ENCODE measurements at regions not wholly inside any gene's neighbourhood (a gene's known extent, or its start where the extent isn't known, plus 50 kb on each side); places are given as distances from the start of the nearest gene placed in this dataset.

GRCh38 chr11:134768463-134768862 lies 356.4 kb upstream of the B3GAT1 start:
- no peak overlapping the region for H3K27ac Mint-ChIP-seq
- no peak overlapping the region for H3K9ac ChIP-seq
- no peaks in the 10 kb centered on the region for H4K20me1 ChIP-seq (ENCODE audit: low read depth)
- TF ChIP-seq EZH2phosphoT487 (IDR thresholded peaks at IDR 0.05), result no peak
- TF ChIP-seq EZH2 (IDR thresholded peaks at IDR 0.05), result no peak
- TF ChIP-seq, protein P1, sequence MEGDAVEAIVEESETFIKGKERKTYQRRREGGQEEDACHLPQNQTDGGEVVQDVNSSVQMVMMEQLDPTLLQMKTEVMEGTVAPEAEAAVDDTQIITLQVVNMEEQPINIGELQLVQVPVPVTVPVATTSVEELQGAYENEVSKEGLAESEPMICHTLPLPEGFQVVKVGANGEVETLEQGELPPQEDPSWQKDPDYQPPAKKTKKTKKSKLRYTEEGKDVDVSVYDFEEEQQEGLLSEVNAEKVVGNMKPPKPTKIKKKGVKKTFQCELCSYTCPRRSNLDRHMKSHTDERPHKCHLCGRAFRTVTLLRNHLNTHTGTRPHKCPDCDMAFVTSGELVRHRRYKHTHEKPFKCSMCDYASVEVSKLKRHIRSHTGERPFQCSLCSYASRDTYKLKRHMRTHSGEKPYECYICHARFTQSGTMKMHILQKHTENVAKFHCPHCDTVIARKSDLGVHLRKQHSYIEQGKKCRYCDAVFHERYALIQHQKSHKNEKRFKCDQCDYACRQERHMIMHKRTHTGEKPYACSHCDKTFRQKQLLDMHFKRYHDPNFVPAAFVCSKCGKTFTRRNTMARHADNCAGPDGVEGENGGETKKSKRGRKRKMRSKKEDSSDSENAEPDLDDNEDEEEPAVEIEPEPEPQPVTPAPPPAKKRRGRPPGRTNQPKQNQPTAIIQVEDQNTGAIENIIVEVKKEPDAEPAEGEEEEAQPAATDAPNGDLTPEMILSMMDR (IDR thresholded peaks at IDR 0.05), result no peak
- H3K36me3 Mint-ChIP-seq, result peaks cover 1% of the 10 kb centered on the region
- peaks cover 16% of the 10 kb centered on the region for H3K9me3 Mint-ChIP-seq
- peaks cover 14% of the 10 kb centered on the region for H3K4me1 Mint-ChIP-seq
- H3K27me3 ChIP-seq, result no peaks in the 10 kb centered on the region
- H3K4me1 ChIP-seq, result no peaks in the 10 kb centered on the region
- no peak overlapping the region for H2AFZ ChIP-seq (replicated peaks)
- peaks cover 5% of the 10 kb centered on the region for H3K36me3 ChIP-seq
- no peaks in the 10 kb centered on the region for H3K79me2 ChIP-seq (ENCODE audit: low read depth)
- H3K4me3 Mint-ChIP-seq, result no peak overlapping the region
- no peaks in the 10 kb centered on the region for H3F3A ChIP-seq (ENCODE audit: low read depth)
- H3K27ac ChIP-seq, result no peak overlapping the region
- H3K9me3 ChIP-seq (ENCODE audit: low read depth), result peaks cover 6% of the 10 kb centered on the region
- H3K4me2 ChIP-seq, result no peak overlapping the region
- no peak overlapping the region for H3K4me3 ChIP-seq
- DNase-seq (ENCODE audit: low spot score), result no peak
- H3K27me3 Mint-ChIP-seq (ENCODE audit: insufficient read depth, low read depth), result no peaks in the 10 kb centered on the region

DNA sequence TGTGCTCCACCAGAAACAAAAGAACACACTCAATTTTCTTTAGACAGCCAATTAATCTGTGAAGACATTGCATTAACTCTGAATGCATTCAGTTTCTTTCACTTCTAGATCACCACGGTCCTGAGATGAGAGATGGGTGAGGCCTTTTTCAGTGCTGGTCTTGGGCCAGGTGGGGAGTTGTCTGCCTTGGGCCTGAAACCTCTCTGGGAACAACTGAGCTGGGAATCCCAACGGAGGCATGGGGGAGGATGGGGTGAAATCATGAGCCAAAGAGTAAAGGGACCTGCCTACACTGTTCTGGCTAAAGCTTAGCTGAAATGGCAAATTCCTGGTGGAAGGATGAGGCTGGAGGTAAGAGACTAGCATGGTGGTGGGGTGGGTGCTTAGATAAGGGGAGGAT lies 353.5 kb upstream of the B3GAT1 start:
- TF ChIP-seq EZH2 (IDR thresholded peaks at IDR 0.05) (no peak), EZH2phosphoT487 (IDR thresholded peaks at IDR 0.05) (no peak)
- TF ChIP-seq, protein P1 (IDR thresholded peaks at IDR 0.05), result no peak
- Mint-ChIP-seq H3K36me3 (peaks cover 1% of the 10 kb centered on the region), H3K4me3 (no peak overlapping the region), H3K9me3 (peaks cover 16% of the 10 kb centered on the region), H3K4me1 (peaks cover 27% of the 10 kb centered on the region), H3K27ac (no peak overlapping the region), H3K27me3 (ENCODE audit: insufficient read depth, low read depth) (no peaks in the 10 kb centered on the region)
- Histone ChIP-seq H3K36me3 (peaks cover 5% of the 10 kb centered on the region), H3K9ac (no peak overlapping the region), H3K4me2 (no peak overlapping the region), H4K20me1 (ENCODE audit: low read depth) (no peaks in the 10 kb centered on the region), H3K9me3 (ENCODE audit: low read depth) (peaks cover 6% of the 10 kb centered on the region), H3K79me2 (ENCODE audit: low read depth) (no peaks in the 10 kb centered on the region), H3K4me1 (no peaks in the 10 kb centered on the region), H3K27me3 (no peaks in the 10 kb centered on the region), H3K27ac (no peak overlapping the region), H2AFZ (replicated peaks) (no peak overlapping the region), H3K4me3 (no peak overlapping the region), H3F3A (ENCODE audit: low read depth) (no peaks in the 10 kb centered on the region)
- DNase-seq (ENCODE audit: low spot score), result no peak

GRCh38 chr11:134764966-134765365 lies 352.9 kb upstream of the B3GAT1 start:
- Histone ChIP-seq H3K4me3 (no peak overlapping the region), H3K4me1 (no peaks in the 10 kb centered on the region), H3K9me3 (ENCODE audit: low read depth) (peaks cover 6% of the 10 kb centered on the region), H3K36me3 (peaks cover 5% of the 10 kb centered on the region), H3K4me2 (no peak overlapping the region), H3K27ac (no peak overlapping the region), H3K27me3 (no peaks in the 10 kb centered on the region), H3K9ac (no peak overlapping the region), H4K20me1 (ENCODE audit: low read depth) (no peaks in the 10 kb centered on the region), H3F3A (ENCODE audit: low read depth) (no peaks in the 10 kb centered on the region), H3K79me2 (ENCODE audit: low read depth) (no peaks in the 10 kb centered on the region), H2AFZ (replicated peaks) (no peak overlapping the region)
- peaks cover 27% of the 10 kb centered on the region for H3K4me1 Mint-ChIP-seq
- H3K4me3 Mint-ChIP-seq, result no peak overlapping the region
- H3K9me3 Mint-ChIP-seq, result peaks cover 16% of the 10 kb centered on the region
- H3K27me3 Mint-ChIP-seq (ENCODE audit: insufficient read depth, low read depth), result no peaks in the 10 kb centered on the region
- DNase-seq (ENCODE audit: low spot score), result no peak
- H3K27ac Mint-ChIP-seq, result no peak overlapping the region
- TF ChIP-seq EZH2phosphoT487 (IDR thresholded peaks at IDR 0.05), result no peak
- peaks cover 1% of the 10 kb centered on the region for H3K36me3 Mint-ChIP-seq

- no peak overlapping the region for H3K4me3 Mint-ChIP-seq
- Histone ChIP-seq H3F3A (ENCODE audit: low read depth) (no peaks in the 10 kb centered on the region), H3K4me2 (no peak overlapping the region), H4K20me1 (ENCODE audit: low read depth) (no peaks in the 10 kb centered on the region), H3K36me3 (peaks cover 5% of the 10 kb centered on the region), H3K27ac (no peak overlapping the region), H3K4me1 (no peaks in the 10 kb centered on the region), H3K79me2 (ENCODE audit: low read depth) (no peaks in the 10 kb centered on the region), H3K9ac (no peak overlapping the region), H3K9me3 (ENCODE audit: low read depth) (peaks cover 6% of the 10 kb centered on the region), H3K27me3 (no peaks in the 10 kb centered on the region), H2AFZ (replicated peaks) (no peak overlapping the region), H3K4me3 (no peak overlapping the region)
- TF ChIP-seq, protein P1 (IDR thresholded peaks at IDR 0.05), result no peak
- TF ChIP-seq EZH2 (IDR thresholded peaks at IDR 0.05) (no peak), EZH2phosphoT487 (IDR thresholded peaks at IDR 0.05) (no peak)
- no peak for DNase-seq (ENCODE audit: low spot score)
- H3K36me3 Mint-ChIP-seq, result peaks cover 1% of the 10 kb centered on the region
- no peaks in the 10 kb centered on the region for H3K27me3 Mint-ChIP-seq (ENCODE audit: insufficient read depth, low read depth)
- peaks cover 27% of the 10 kb centered on the region for H3K4me1 Mint-ChIP-seq
- no peak overlapping the region for H3K27ac Mint-ChIP-seq
- H3K9me3 Mint-ChIP-seq, result peaks cover 16% of the 10 kb centered on the region
Observed at GRCh38 chr11:134764367-134764766, 352.3 kb upstream of the B3GAT1 start.
